Adrenal gland (tissue), 9 donors: ENCODE measurements at regions not wholly inside any gene's neighbourhood (a gene's known extent, or its start where the extent isn't known, plus 50 kb on each side); places are given as distances from the start of the nearest gene placed in this dataset.

Experiments used
- DNase-seq, 7 donors: peaks; one replicate each; pipeline ENCODE4 v3.0.0-alpha.2; 2019 to 2020
- H3K27ac ChIP-seq, 5 donors: fragments of 200-600 bp; sonication (generic) in 4 of 5; 1 replicate in 3 of 5; 2 replicates in 2 of 5; pipeline versions ENCODE4 v1.5.1 to v1.8.0; 2016 to 2020; ENCODE audit warnings: mild to moderate bottlenecking in 1 of 5
- H3K27me3 ChIP-seq: fragments of 200-600 bp; 2 replicates; pipeline ENCODE4 v1.8.0; 2021
- H3K36me3 ChIP-seq, 2 donors: fragments of 200-600 bp; replicated peaks in 1 of 2; 1 replicate in 1 of 2; 2 replicates in 1 of 2; pipeline versions ENCODE4 v1.5.1 to v1.8.0; 2018 to 2022
- H3K4me1 ChIP-seq, 2 donors: fragments of 200-600 bp; replicated peaks in 1 of 2; 1 replicate in 1 of 2; 2 replicates in 1 of 2; pipeline versions ENCODE4 v1.5.1 to v1.8.0; 2018 to 2021
- H3K4me3 ChIP-seq, 4 donors: fragments of 200-600 bp; sonication (generic) in 3 of 4; one replicate each; pipeline ENCODE4 v1.5.1; 2016 to 2018
- H3K9me3 ChIP-seq, 3 donors: fragments of 200-600 bp; sonication (generic) in 1 of 3; replicated peaks in 1 of 3; 1 replicate in 2 of 3; 2 replicates in 1 of 3; pipeline versions ENCODE4 v1.5.1 to v1.8.0; 2016 to 2021
- POLR2A ChIP-seq, 2 donors: fragments of 450-650 bp; IDR thresholded peaks; one replicate each; pipeline ENCODE4 v1.6.1; 2017; ENCODE audit warnings: antibody characterized with exemption in 2 of 2, mild to moderate bottlenecking in 2 of 2, moderate library complexity in 1 of 2
- WGBS, 4 donors: extraction: QIAGEN DNeasy Blood & Tissue Kit in 2 of 4; methylation state at CpG; one replicate each; pipeline versions ENCODE4 v1.1.5 to v1.1.7; 2013 to 2017; 5-methylcytosine and 5-hydroxymethylcytosine counted together
- intact Hi-C, 2 donors: fragments of 100-400 bp; cut with DNase I; formaldehyde crosslinking; loops; one replicate each; pipeline versions ENCODE4 v1.14.1 to v1.15.0; 2022 to 2023
- TF ChIP-seq, protein P1 (sequence below), 6 experiments: fragments of 450-650 bp in 4 of 6; fragments of 200-600 bp in 2 of 6; sonication (generic) in 1 of 6; IDR thresholded peaks; 1 replicate in 5 of 6; 2 replicates in 1 of 6; pipeline versions ENCODE4 v1.5.1 to v1.8.0; 2016 to 2021; ENCODE audit warnings: antibody characterized with exemption in 6 of 6, mild to moderate bottlenecking in 2 of 6, moderate library complexity in 1 of 6
- donor health status: healthy with polysubstance abuse.
- donor health status: Bipolar disorder and iron deficiency.
- donor health status: DM: yes; HTN: yes; CAD: no.
- donor health status: DM: no; HTN: no; CAD: no.
- donor health status: DM: no; HTN: no; CAD: no.

DNA sequence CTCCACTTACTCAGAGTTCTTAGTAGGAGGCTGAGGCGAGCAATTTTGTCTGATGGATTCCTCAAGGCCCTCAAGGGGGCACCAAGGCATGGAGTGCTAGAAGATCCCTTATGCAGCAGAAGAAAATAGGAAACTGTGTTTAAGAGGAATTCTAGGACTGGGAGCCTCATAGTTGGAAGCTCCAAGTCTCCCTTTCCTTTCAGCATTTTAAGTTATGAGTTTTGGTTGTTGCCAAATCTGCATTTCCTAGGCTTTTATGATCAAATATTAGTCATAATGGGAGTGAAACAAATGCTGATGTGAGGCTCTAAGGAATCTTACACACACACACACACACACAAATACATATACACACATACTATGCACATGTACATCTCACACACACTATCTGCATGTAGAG, 714.0 kb downstream of the UTRN start:
- Histone ChIP-seq H3K4me3 (no peak overlapping the region), H3K4me1 (no peaks in the 10 kb centered on the region), H3K9me3 (no peaks in the 10 kb centered on the region), H3K36me3 (no peaks in the 10 kb centered on the region), H3K27ac (no peak overlapping the region), H3K27me3 (no peaks in the 10 kb centered on the region)
- TF ChIP-seq, protein P1, sequence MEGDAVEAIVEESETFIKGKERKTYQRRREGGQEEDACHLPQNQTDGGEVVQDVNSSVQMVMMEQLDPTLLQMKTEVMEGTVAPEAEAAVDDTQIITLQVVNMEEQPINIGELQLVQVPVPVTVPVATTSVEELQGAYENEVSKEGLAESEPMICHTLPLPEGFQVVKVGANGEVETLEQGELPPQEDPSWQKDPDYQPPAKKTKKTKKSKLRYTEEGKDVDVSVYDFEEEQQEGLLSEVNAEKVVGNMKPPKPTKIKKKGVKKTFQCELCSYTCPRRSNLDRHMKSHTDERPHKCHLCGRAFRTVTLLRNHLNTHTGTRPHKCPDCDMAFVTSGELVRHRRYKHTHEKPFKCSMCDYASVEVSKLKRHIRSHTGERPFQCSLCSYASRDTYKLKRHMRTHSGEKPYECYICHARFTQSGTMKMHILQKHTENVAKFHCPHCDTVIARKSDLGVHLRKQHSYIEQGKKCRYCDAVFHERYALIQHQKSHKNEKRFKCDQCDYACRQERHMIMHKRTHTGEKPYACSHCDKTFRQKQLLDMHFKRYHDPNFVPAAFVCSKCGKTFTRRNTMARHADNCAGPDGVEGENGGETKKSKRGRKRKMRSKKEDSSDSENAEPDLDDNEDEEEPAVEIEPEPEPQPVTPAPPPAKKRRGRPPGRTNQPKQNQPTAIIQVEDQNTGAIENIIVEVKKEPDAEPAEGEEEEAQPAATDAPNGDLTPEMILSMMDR (IDR thresholded peaks at IDR 0.05) = no peak
- no peak for TF ChIP-seq POLR2A (IDR thresholded peaks at IDR 0.05)
- no peak for DNase-seq
- intact Hi-C loops = no loop called here
- WGBS, 4 donors = 86 to 100% (median 93%) methylated on average over 1 of the region's 1 CpG

DNA sequence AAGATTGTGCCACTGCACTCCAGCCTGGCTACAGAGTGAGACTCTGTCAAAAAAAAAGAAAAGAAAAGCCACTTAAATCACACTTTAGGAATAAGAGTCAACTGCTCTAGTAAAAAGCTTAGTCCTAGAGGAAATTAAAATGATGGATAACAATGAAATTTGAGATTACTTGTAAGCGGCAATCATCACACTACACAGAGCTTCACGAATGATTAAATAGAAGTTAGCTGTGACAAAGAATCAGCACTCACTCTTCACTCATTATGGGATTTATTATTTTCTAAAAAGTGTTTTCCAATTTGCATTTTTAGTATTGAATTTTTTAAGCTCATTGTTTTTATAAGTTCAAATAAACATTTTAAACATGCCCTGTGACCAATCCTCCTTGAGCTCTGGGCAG, 718.0 kb downstream of the UTRN start:
- intact Hi-C loops = no loop called here
- Histone ChIP-seq H3K36me3 (no peaks in the 10 kb centered on the region), H3K9me3 (no peaks in the 10 kb centered on the region), H3K27ac (no peak overlapping the region), H3K27me3 (no peaks in the 10 kb centered on the region), H3K4me3 (no peak overlapping the region), H3K4me1 (no peaks in the 10 kb centered on the region)
- no peak for DNase-seq
- WGBS, 4 donors = 66 to 82% (median 70%) methylated on average over 2 of the region's 2 CpGs
- TF ChIP-seq, protein P1 (IDR thresholded peaks at IDR 0.05) = no peak
- no peak for TF ChIP-seq POLR2A (IDR thresholded peaks at IDR 0.05)

DNA sequence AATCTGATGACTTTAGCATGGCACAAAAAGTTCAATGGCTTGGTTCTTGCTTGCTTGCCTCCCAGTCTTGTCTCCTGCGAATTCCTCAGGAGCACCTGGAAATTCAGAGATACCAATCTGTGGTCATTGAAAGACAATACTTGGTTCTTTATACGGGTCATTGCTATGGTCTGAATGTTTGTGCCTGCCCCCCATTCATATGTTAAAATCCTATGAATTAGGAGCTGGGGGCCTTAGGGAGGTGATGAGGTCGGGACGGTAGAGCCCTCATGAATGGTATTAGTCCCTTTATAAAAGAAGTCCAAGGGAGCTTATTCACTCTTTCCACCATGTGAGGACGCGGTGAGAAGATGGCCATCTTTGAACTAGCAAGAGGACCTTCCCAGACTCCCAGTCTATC, 721.8 kb downstream of the UTRN start:
- Histone ChIP-seq H3K4me3 (no peak overlapping the region), H3K27me3 (no peaks in the 10 kb centered on the region), H3K9me3 (no peaks in the 10 kb centered on the region), H3K4me1 (no peaks in the 10 kb centered on the region), H3K27ac (no peak overlapping the region), H3K36me3 (no peaks in the 10 kb centered on the region)
- no peak for DNase-seq
- TF ChIP-seq, protein P1 (IDR thresholded peaks at IDR 0.05) = no peak
- TF ChIP-seq POLR2A (IDR thresholded peaks at IDR 0.05) = no peak
- 91 to 94% (median 94%) methylated on average over 6 of the region's 6 CpGs for WGBS, 4 donors
- intact Hi-C loops = no loop called here

DNA sequence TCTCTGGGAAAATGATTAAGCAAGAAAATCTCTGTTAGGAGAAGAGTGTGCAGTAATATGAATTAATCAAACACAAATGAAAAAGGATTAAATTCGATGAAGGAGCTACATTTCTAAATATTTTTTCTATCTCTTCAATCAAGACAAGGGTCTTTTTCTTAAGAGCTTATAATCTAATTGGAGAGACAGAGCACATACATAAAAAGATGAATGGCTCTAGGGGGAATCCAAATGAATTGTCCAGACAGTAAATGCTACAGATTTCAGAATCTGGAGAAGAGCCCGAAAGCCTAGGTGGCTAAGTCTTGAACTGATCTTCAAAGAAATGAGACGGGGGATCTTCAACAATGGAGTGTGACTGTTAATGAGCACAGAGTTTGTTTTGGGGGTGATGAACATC, 723.6 kb downstream of the UTRN start:
- no peak for DNase-seq
- 77 to 83% (median 79%) methylated on average over 3 of the region's 3 CpGs for WGBS, 4 donors
- H3K27me3 ChIP-seq = no peaks in the 10 kb centered on the region

More for the DNA sequence above, 723.6 kb downstream of the UTRN start:
- TF ChIP-seq, protein P1 (IDR thresholded peaks at IDR 0.05) = no peak
- no peak for TF ChIP-seq POLR2A (IDR thresholded peaks at IDR 0.05)
- H3K27ac ChIP-seq = no peak overlapping the region
- no peaks in the 10 kb centered on the region for H3K36me3 ChIP-seq
- H3K4me1 ChIP-seq = no peaks in the 10 kb centered on the region
- no peak overlapping the region for H3K4me3 ChIP-seq
- H3K9me3 ChIP-seq = no peaks in the 10 kb centered on the region
- intact Hi-C loops = no loop called here
